HEK293 (cell line): ENCODE measurements at regions not wholly inside any gene's neighbourhood (a gene's known extent, or its start where the extent isn't known, plus 50 kb on each side); places are given as distances from the start of the nearest gene placed in this dataset.

Experiments used
- EGR2 ChIP-seq: fragments of 450-650 bp; formaldehyde crosslinking; IDR thresholded peaks from 2 replicates; pipeline ENCODE4 v1.5.1; 2016; ENCODE audit warnings: low read depth, missing biosample characterization, missing genetic modification characterization
- GFI1B ChIP-seq: fragments of 450-650 bp; formaldehyde crosslinking; IDR thresholded peaks from 2 replicates; pipeline ENCODE4 v1.5.1; 2016; ENCODE audit warnings: missing biosample characterization, missing genetic modification characterization
- GLI4 ChIP-seq: fragments of 450-650 bp; formaldehyde crosslinking; IDR thresholded peaks from 2 replicates; pipeline ENCODE4 v1.5.1; 2016; ENCODE audit warnings: missing biosample characterization, missing genetic modification characterization
- GLIS2 ChIP-seq: fragments of 450-650 bp; formaldehyde crosslinking; IDR thresholded peaks from 2 replicates; pipeline ENCODE4 v1.5.1; 2016; ENCODE audit warnings: missing biosample characterization, missing genetic modification characterization
- HOXA7 ChIP-seq: sonication (generic); formaldehyde crosslinking; IDR thresholded peaks from 2 replicates; pipeline ENCODE4 v1.8.1; 2022; ENCODE audit warnings: missing genetic modification reagents, borderline replicate concordance
- KLF8 ChIP-seq: fragments of 450-650 bp; formaldehyde crosslinking; IDR thresholded peaks from 2 replicates; pipeline ENCODE4 v1.5.1; 2016; ENCODE audit warnings: missing biosample characterization, missing genetic modification characterization
- SCRT1 ChIP-seq: fragments of 450-650 bp; formaldehyde crosslinking; IDR thresholded peaks from 2 replicates; pipeline ENCODE4 v1.5.1; 2016; ENCODE audit warnings: missing biosample characterization, missing genetic modification characterization, borderline replicate concordance
- SCRT2 ChIP-seq: fragments of 450-650 bp; formaldehyde crosslinking; IDR thresholded peaks from 2 replicates; pipeline ENCODE4 v1.5.1; 2016; ENCODE audit warnings: missing biosample characterization, missing genetic modification characterization
- SP2 ChIP-seq: fragments of 450-650 bp; formaldehyde crosslinking; IDR thresholded peaks from 2 replicates; pipeline ENCODE4 v1.5.1; 2016; ENCODE audit warnings: missing biosample characterization, missing genetic modification characterization
- ZBTB20 ChIP-seq: fragments of 450-650 bp; formaldehyde crosslinking; IDR thresholded peaks from 2 replicates; pipeline ENCODE4 v1.5.1; 2016; ENCODE audit warnings: missing biosample characterization, missing genetic modification characterization
- ZFP69B ChIP-seq: fragments of 450-650 bp; formaldehyde crosslinking; IDR thresholded peaks from 2 replicates; pipeline ENCODE4 v1.5.1; 2016; ENCODE audit warnings: missing biosample characterization, missing genetic modification characterization
- ZNF114 ChIP-seq: fragments of 450-650 bp; formaldehyde crosslinking; IDR thresholded peaks from 2 replicates; pipeline ENCODE4 v1.5.0; 2017; ENCODE audit warnings: missing biosample characterization, missing genetic modification characterization
- ZNF132 ChIP-seq: fragments of 450-650 bp; formaldehyde crosslinking; IDR thresholded peaks from 2 replicates; pipeline ENCODE4 v1.5.1; 2017; ENCODE audit warnings: missing biosample characterization, missing genetic modification characterization, borderline replicate concordance
- ZNF140 ChIP-seq: fragments of 450-650 bp; formaldehyde crosslinking; IDR thresholded peaks from 2 replicates; pipeline ENCODE4 v1.5.1; 2016; ENCODE audit warnings: missing biosample characterization, missing genetic modification characterization
- ZNF184 ChIP-seq: fragments of 450-650 bp; IDR thresholded peaks from 2 replicates; pipeline ENCODE4 v1.5.1; 2018; ENCODE audit warnings: missing biosample characterization, mild to moderate bottlenecking, missing genetic modification characterization
- ZNF248 ChIP-seq: fragments of 450-650 bp; formaldehyde crosslinking; IDR thresholded peaks from 2 replicates; pipeline ENCODE4 v1.5.1; 2017; ENCODE audit warnings: missing biosample characterization, missing genetic modification characterization
- ZNF311 ChIP-seq: fragments of 450-650 bp; formaldehyde crosslinking; IDR thresholded peaks from 2 replicates; pipeline ENCODE4 v1.5.1; 2017; ENCODE audit warnings: missing biosample characterization, missing genetic modification characterization, borderline replicate concordance
- ZNF518A ChIP-seq: fragments of 450-650 bp; formaldehyde crosslinking; conservative IDR thresholded peaks from 2 replicates; pipeline ENCODE4 v1.5.1; 2016; ENCODE audit warnings: low read depth, missing biosample characterization, missing genetic modification characterization
- ZNF529 ChIP-seq: fragments of 450-650 bp; formaldehyde crosslinking; IDR thresholded peaks from 2 replicates; pipeline ENCODE4 v1.5.1; 2017; ENCODE audit warnings: missing genetic modification characterization, missing biosample characterization; ENCODE audit not compliant: insufficient replicate concordance
- ZNF549 ChIP-seq: fragments of 450-650 bp; IDR thresholded peaks from 2 replicates; pipeline ENCODE4 v1.5.1; 2018; ENCODE audit warnings: missing biosample characterization, missing genetic modification characterization, mild to moderate bottlenecking, inconsistent platforms, moderate library complexity
- ZNF555 ChIP-seq: fragments of 450-650 bp; formaldehyde crosslinking; conservative IDR thresholded peaks from 2 replicates; pipeline ENCODE4 v1.5.1; 2017; ENCODE audit warnings: missing biosample characterization, mild to moderate bottlenecking, missing genetic modification characterization, inconsistent platforms
- ZNF585B ChIP-seq: fragments of 450-650 bp; formaldehyde crosslinking; IDR thresholded peaks from 2 replicates; pipeline ENCODE4 v1.5.1; 2016; ENCODE audit warnings: missing biosample characterization, missing genetic modification characterization
- ZNF610 ChIP-seq: fragments of 450-650 bp; formaldehyde crosslinking; IDR thresholded peaks from 2 replicates; pipeline ENCODE4 v1.5.1; 2016; ENCODE audit warnings: missing biosample characterization, missing genetic modification characterization, borderline replicate concordance
- ZNF624 ChIP-seq: fragments of 450-650 bp; formaldehyde crosslinking; IDR thresholded peaks from 2 replicates; pipeline ENCODE4 v1.5.1; 2017; ENCODE audit warnings: missing biosample characterization, missing genetic modification characterization
- ZNF776 ChIP-seq: fragments of 450-650 bp; formaldehyde crosslinking; IDR thresholded peaks from 2 replicates; pipeline ENCODE4 v1.5.0; 2017; ENCODE audit warnings: missing biosample characterization, missing genetic modification characterization, borderline replicate concordance
- ZSCAN5A ChIP-seq: fragments of 450-650 bp; formaldehyde crosslinking; IDR thresholded peaks from 2 replicates; pipeline ENCODE4 v1.5.1; 2016; ENCODE audit warnings: missing biosample characterization, missing genetic modification characterization
- TF ChIP-seq, protein P1 (sequence below): fragments of 450-650 bp; formaldehyde crosslinking; IDR thresholded peaks from 2 replicates; pipeline ENCODE4 v1.5.1; 2016; ENCODE audit warnings: missing biosample characterization, missing genetic modification characterization
- TF ChIP-seq, protein P2 (sequence below): fragments of 450-650 bp; formaldehyde crosslinking; IDR thresholded peaks from 2 replicates; pipeline ENCODE4 v1.5.1; 2017; ENCODE audit warnings: missing biosample characterization, missing genetic modification characterization
- TF ChIP-seq, protein P3 (sequence below): fragments of 450-650 bp; formaldehyde crosslinking; optimal IDR thresholded peaks from 2 replicates; pipeline ENCODE3; 2016; ENCODE audit warnings: missing biosample characterization, mild to moderate bottlenecking, missing genetic modification characterization

- TF ChIP-seq ZNF184 (tag by site-specific recombination) (no peak), GFI1B (tag by site-specific recombination) (no peak), ZNF585B (tag by site-specific recombination) (no peak), ZNF311 (tag by site-specific recombination) (no peak), GLIS2 (no peak), KLF8 (tag by site-specific recombination) (no peak), ZNF776 (tag by site-specific recombination) (no peak), ZNF140 (tag by site-specific recombination) (no peak), ZNF132 (tag by site-specific recombination) (no peak), ZFP69B (no peak), ZSCAN5A (tag by site-specific recombination) (no peak), ZNF518A (tag by site-specific recombination) (no peak), SCRT2 (tag by site-specific recombination) (peak; percentile 99), HOXA7 (no peak), ZBTB20 (no peak), ZNF624 (tag by site-specific recombination) (no peak), GLI4 (tag by site-specific recombination) (no peak), ZNF610 (tag by site-specific recombination) (no peak), ZNF549 (tag by site-specific recombination) (no peak), EGR2 (tag by site-specific recombination) (no peak), ZNF529 (tag by site-specific recombination) (no peak), SCRT1 (tag by site-specific recombination) (peak; percentile 99), ZNF114 (tag by site-specific recombination) (no peak), ZNF248 (tag by site-specific recombination) (no peak), ZNF555 (tag by site-specific recombination) (no peak), SP2 (no peak)
- TF ChIP-seq, protein P1, sequence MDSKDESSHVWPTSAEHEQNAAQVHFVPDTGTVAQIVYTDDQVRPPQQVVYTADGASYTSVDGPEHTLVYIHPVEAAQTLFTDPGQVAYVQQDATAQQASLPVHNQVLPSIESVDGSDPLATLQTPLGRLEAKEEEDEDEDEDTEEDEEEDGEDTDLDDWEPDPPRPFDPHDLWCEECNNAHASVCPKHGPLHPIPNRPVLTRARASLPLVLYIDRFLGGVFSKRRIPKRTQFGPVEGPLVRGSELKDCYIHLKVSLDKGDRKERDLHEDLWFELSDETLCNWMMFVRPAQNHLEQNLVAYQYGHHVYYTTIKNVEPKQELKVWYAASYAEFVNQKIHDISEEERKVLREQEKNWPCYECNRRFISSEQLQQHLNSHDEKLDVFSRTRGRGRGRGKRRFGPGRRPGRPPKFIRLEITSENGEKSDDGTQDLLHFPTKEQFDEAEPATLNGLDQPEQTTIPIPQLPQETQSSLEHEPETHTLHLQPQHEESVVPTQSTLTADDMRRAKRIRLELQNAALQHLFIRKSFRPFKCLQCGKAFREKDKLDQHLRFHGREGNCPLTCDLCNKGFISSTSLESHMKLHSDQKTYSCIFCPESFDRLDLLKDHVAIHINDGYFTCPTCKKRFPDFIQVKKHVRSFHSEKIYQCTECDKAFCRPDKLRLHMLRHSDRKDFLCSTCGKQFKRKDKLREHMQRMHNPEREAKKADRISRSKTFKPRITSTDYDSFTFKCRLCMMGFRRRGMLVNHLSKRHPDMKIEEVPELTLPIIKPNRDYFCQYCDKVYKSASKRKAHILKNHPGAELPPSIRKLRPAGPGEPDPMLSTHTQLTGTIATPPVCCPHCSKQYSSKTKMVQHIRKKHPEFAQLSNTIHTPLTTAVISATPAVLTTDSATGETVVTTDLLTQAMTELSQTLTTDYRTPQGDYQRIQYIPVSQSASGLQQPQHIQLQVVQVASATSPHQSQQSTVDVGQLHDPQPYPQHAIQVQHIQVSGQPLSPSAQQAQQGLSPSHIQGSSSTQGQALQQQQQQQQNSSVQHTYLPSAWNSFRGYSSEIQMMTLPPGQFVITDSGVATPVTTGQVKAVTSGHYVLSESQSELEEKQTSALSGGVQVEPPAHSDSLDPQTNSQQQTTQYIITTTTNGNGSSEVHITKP (tag by site-specific recombination) = no peak
- TF ChIP-seq, protein P2, sequence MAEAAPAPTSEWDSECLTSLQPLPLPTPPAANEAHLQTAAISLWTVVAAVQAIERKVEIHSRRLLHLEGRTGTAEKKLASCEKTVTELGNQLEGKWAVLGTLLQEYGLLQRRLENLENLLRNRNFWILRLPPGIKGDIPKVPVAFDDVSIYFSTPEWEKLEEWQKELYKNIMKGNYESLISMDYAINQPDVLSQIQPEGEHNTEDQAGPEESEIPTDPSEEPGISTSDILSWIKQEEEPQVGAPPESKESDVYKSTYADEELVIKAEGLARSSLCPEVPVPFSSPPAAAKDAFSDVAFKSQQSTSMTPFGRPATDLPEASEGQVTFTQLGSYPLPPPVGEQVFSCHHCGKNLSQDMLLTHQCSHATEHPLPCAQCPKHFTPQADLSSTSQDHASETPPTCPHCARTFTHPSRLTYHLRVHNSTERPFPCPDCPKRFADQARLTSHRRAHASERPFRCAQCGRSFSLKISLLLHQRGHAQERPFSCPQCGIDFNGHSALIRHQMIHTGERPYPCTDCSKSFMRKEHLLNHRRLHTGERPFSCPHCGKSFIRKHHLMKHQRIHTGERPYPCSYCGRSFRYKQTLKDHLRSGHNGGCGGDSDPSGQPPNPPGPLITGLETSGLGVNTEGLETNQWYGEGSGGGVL = no peak
- TF ChIP-seq, protein P3, sequence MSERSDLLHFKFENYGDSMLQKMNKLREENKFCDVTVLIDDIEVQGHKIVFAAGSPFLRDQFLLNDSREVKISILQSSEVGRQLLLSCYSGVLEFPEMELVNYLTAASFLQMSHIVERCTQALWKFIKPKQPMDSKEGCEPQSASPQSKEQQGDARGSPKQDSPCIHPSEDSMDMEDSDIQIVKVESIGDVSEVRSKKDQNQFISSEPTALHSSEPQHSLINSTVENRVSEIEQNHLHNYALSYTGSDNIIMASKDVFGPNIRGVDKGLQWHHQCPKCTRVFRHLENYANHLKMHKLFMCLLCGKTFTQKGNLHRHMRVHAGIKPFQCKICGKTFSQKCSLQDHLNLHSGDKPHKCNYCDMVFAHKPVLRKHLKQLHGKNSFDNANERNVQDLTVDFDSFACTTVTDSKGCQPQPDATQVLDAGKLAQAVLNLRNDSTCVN (tag by site-specific recombination) = peak; percentile 18
Observed at GRCh38 chrX:66728818-66729271, 90.0 kb upstream of the EDA2R start (continued).
